A549 (cell line): ENCODE measurements at regions not wholly inside any gene's neighbourhood (a gene's known extent, or its start where the extent isn't known, plus 50 kb on each side); places are given as distances from the start of the nearest gene placed in this dataset.
"Not testable (repeated sequence)": the region's sequence is repeated elsewhere in the genome, so short reads cannot be mapped to it uniquely, and the experiment has no call there.

Experiments
- ATAC-seq, 2 experiments: fragments of 200-7000 bp in 1 of 2; fragments of >200 bp in 1 of 2; cut with Nextera tagmentation in 1 of 2; cut with Tn5 transposase in 1 of 2; 3 replicates each; pipeline versions ENCODE4 v1.8.0 to v1.9.1; 2018 to 2020; ENCODE audit warnings: mild to moderate bottlenecking in 1 of 2, moderate library complexity in 1 of 2
- CTCF ChIA-PET: fragments of 300-600 bp; sonication (Branson Sonifier 250); formaldehyde crosslinking; extraction: SDS; loops from one replicate; lab custom pipeline; 2021; ENCODE audit warnings: antibody characterized with exemption, inconsistent platforms; lab: Yijun Ruan, JAX
- POLR2A ChIA-PET: fragments of 350-600 bp; formaldehyde crosslinking; extraction: SDS; loops from one replicate; lab custom pipeline; 2021; ENCODE audit warnings: antibody characterized with exemption, inconsistent platforms; lab: Yijun Ruan, JAX
- DNase-seq, 2 experiments: peaks; one replicate each; pipeline versions ENCODE4 v3.0.0 to v3.0.0-alpha.2; 2011 to 2016; ENCODE audit warnings: low read depth in 1 of 2, low spot score in 1 of 2
- FAIRE-seq: peaks from 2 replicates; lab custom pipeline; 2011; peaks lifted over from hg19 to GRCh38; lab: Jason Lieb, UNC
- H3K27ac ChIP-seq, 2 experiments: fragments of >200 bp; sonication (Bioruptor Twin); formaldehyde crosslinking; 3 replicates each; pipeline ENCODE4 v1.5.1; 2016 to 2017
- H3K4me1 ChIP-seq: fragments of >200 bp; sonication (Bioruptor Twin); formaldehyde crosslinking; 3 replicates; pipeline ENCODE4 v1.6.1; 2016
- H3K4me2 ChIP-seq: fragments of >200 bp; sonication (Bioruptor Twin); formaldehyde crosslinking; 3 replicates; pipeline ENCODE4 v1.6.1; 2016
- H3K4me3 ChIP-seq: fragments of >200 bp; sonication (Bioruptor Twin); formaldehyde crosslinking; 3 replicates; pipeline ENCODE4 v1.5.1; 2016
- H3K9me3 ChIP-seq: fragments of >200 bp; sonication (Bioruptor Twin); formaldehyde crosslinking; 3 replicates; pipeline ENCODE4 v1.6.1; 2016
- WGBS: methylation state at CpG from one replicate; pipeline ENCODE4 v1.1.6; 2017; ENCODE audit errors: missing lambda C conversion rate; 5-methylcytosine and 5-hydroxymethylcytosine counted together

DNA sequence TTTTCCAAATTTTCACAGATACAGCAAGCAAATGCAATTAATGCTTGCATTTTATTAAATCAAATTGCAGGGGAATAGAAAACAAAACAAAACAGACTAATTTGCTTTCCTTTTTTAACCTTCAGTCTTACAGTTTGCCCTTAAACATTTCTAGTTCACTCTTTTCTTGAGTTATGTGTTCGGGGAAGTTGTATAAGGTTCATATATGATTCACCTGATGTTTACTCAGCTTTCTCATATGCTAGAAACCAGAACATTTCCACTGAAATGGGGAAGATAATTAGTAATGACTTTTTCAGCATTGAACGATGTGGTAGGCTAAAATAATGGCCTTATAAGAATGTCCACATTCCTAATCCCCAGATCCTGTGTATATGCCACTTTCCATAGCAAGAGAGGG lies 176.2 kb upstream of the NBPF9 start:
- ATAC-seq, DNase-seq, H3K27ac ChIP-seq, CTCF ChIA-PET, POLR2A ChIA-PET, H3K4me2 ChIP-seq, FAIRE-seq, H3K9me3 ChIP-seq, H3K4me1 ChIP-seq, H3K4me3 ChIP-seq: not testable (repeated sequence)
- WGBS, result 62% methylated on average over 1 of the region's 2 CpGs

DNA sequence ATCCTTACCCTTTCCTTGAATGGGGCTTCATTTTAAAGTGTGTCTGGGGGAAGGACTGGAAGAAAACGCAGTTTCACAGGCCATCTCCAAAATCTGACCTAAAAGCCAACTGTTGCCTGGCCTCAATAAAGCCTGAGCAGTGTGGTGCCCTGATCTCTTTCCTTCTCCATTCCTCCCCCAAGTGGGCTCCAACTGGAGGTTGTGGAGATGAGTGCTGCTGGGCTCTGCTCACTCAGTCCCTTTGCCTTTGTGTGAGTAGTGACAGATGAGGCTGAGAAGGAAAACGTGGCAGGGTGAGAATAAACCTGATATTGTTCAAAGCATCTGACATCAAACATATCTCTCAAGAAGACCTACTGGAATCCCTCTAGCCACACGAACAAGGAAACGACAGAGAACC lies 181.4 kb upstream of the NBPF9 start:
- H3K27ac ChIP-seq, H3K4me3 ChIP-seq, DNase-seq, POLR2A ChIA-PET, H3K4me1 ChIP-seq, H3K4me2 ChIP-seq, H3K9me3 ChIP-seq, FAIRE-seq, CTCF ChIA-PET: not testable (repeated sequence)
- no CpG with 5 or more reads among the region's 4 CpGs for WGBS
- peak in 1 of 2 experiments; percentile 42; a peak in 3 of 6 replicates for ATAC-seq

DNA sequence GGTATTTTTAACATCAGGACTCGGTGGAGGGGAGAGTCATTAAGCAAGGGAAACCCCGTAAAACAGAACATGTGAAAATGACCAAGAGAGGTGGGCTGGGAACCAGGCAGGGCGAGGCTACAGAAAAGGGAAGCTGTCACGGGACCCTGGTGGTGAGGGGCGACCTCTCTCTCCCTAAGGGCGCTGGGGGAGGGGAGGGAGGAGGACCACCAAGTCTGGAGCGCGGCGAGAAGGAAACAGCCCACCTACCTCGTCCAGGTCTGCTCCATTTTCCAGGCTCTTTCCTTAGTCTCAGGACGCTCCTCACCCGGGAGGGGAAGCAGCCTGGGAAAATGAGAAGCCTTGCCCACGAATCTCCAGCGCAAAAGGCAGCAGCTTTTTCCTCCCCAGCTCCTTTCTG lies 181.9 kb upstream of the NBPF9 start:
- CTCF ChIA-PET, H3K27ac ChIP-seq, DNase-seq, FAIRE-seq, H3K4me3 ChIP-seq, H3K4me1 ChIP-seq, H3K4me2 ChIP-seq, POLR2A ChIA-PET, H3K9me3 ChIP-seq: not testable (repeated sequence)
- ATAC-seq, result peak; percentile 46 to 75; a peak in 5 of 6 replicates
- no CpG with 5 or more reads among the region's 14 CpGs for WGBS

DNA sequence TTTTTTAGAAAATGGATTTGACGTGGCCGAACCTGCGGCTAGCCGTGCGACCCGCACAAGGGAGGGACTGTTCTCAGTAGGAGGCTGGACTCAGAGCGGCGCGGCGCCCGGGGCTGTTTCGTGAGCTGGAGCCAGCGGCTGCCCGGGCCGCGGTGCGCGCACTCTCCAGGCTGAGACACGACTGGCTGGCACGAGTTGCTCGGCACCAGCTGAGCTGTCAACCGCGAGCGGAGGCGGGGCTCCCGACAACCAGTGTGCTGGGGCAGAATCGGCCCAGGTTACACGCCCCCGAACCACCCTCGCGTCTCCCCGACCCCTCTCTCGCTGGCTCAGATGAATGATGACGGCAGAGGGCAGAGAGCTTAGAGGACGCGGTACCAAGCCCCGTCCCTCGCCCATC lies 182.3 kb upstream of the NBPF9 start:
- ATAC-seq, result peak; percentile 93 to 94
- 0% methylated on average over 4 of the region's 38 CpGs for WGBS
- H3K4me1 ChIP-seq, POLR2A ChIA-PET, CTCF ChIA-PET, H3K4me3 ChIP-seq, FAIRE-seq, DNase-seq, H3K9me3 ChIP-seq, H3K27ac ChIP-seq: not testable (repeated sequence)
- peak overlapping the region; percentile 46; the same call in 2 of the 3 replicates for H3K4me2 ChIP-seq

DNA sequence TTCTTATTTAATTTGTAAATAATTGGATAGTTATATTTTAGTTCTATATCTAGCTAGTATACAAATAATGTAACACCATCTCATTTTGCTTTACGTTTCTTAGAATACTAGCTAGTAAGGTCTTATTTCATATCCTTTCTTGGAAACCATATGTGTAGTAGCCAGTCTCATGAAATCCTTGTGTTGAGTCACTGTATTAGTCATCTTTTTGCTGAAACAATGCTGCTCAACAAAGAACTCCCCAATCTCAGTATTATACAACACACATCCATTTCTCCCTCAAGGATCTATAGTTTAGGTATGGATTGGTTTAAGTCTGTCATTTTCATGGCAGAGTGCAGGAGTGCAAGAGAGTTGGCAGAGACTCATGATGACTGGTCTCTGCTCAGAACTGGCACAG lies 185.2 kb upstream of the NBPF9 start:
- H3K4me1 ChIP-seq, POLR2A ChIA-PET, H3K4me2 ChIP-seq, ATAC-seq, DNase-seq, H3K4me3 ChIP-seq, CTCF ChIA-PET, FAIRE-seq, H3K9me3 ChIP-seq, H3K27ac ChIP-seq: not testable (repeated sequence)
- 24% methylated on average over 1 of the region's 1 CpG for WGBS

DNA sequence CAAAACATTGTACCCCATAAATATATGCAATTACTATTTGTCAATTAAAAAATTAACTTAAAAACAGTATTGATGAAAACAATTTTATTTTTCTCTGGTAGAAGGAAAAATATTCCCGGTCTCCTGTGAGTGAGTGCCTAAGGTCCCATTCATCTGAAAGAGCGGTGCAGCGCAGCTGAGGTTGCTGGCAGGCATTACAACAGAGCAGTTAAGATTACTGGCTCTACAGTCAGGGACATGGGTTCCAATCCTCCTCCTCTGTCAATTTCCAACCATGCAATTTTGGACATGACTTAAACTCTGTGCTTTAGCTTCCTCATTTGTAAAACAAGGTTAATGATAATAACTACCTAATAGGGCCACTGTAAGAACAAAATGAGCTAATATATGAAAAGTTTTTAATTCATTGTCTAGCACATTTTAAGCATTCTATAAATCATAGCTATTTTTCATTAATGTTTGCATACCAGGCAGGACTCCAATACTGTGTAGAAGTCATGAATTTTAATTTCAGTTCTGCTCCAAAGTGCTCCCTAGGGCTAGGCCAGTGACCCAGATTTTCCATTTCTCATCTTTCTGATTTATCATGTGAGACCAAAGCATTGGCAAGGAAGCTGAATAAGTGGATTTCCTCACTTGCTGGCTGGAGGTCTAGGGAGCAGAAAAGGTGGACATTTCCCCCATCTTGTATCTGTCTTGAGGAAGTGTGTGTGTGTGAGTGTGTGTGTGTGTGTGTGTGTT lies 174.2 kb upstream of the NBPF19 start:
- H3K4me3 ChIP-seq, FAIRE-seq, ATAC-seq, H3K9me3 ChIP-seq, H3K27ac ChIP-seq, CTCF ChIA-PET, H3K4me1 ChIP-seq, DNase-seq, H3K4me2 ChIP-seq, POLR2A ChIA-PET: not testable (repeated sequence)
- no CpG with 5 or more reads among the region's 3 CpGs for WGBS

DNA sequence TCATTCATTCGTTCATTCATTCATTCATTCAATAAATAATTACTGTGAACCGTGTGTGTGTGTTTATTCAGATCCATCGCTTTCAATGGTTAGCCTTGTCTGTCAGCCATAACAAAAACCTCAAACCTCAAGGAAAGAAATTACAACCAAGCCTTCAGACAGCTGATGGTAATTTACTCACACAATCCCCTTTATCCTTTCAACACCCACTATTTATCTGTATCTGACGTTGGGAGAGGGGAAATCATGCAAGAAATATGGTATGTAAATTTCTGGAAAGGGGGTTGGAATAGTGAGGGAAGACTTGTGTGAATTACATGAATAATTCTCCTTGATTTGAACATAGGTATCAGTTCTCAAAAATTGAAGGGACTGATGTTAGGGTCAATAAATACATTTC lies 173.6 kb upstream of the NBPF19 start:
- ATAC-seq, H3K9me3 ChIP-seq, CTCF ChIA-PET, H3K27ac ChIP-seq, FAIRE-seq, H3K4me1 ChIP-seq, DNase-seq, H3K4me2 ChIP-seq, POLR2A ChIA-PET, H3K4me3 ChIP-seq: not testable (repeated sequence)
- WGBS, result 18% methylated on average over 4 of the region's 4 CpGs

DNA sequence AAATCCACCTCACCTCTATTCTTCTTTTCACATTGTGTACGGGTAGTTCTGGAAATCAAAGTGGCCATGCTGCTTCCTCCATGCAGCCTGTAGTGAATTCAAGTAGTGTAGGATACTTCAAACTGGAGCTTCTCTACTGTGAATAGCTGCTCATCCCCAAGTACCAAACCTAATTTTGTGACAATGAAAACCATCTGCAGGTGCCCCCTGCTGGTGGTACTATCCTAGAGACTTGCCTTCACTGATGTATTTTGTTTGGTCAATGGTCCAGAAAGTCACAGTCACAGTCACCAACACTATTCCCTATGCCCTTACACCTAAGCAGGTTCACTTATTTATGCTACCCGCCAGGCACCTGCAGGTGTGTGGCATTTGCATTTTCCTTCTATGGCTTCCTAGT lies 170.0 kb upstream of the NBPF19 start:
- FAIRE-seq, H3K4me1 ChIP-seq, H3K27ac ChIP-seq, H3K9me3 ChIP-seq, H3K4me3 ChIP-seq, POLR2A ChIA-PET, H3K4me2 ChIP-seq, DNase-seq, CTCF ChIA-PET: not testable (repeated sequence)
- WGBS, result no CpG with 5 or more reads among the region's 2 CpGs
- peak; percentile 84 to 85; a peak in 5 of 6 replicates for ATAC-seq

DNA sequence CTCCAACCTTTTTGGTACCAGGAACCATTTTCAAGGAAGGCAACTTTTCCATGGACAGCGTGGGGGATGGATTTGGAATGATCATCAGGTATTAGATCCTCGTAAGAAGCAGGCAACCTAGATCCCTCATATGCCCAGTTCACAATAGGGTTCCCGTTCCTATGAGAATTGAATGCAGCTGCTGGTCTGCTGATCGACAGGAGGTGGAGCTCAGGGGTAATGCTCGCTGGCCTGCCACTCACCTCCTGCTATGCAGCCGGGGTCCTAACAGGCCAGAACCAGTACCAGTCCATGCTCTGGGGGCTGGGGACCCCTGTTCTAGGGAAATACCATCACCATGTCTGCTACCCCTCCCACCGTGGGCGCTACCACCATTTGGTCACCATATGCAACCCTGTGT lies 167.2 kb upstream of the NBPF19 start:
- H3K4me2 ChIP-seq, H3K9me3 ChIP-seq, H3K4me1 ChIP-seq, H3K27ac ChIP-seq, DNase-seq, ATAC-seq, FAIRE-seq, H3K4me3 ChIP-seq, CTCF ChIA-PET, POLR2A ChIA-PET: not testable (repeated sequence)
- WGBS, result 66% methylated on average over 3 of the region's 8 CpGs
